ENCODE measurements at regions not wholly inside any gene's neighbourhood (a gene's known extent, or its start where the extent isn't known, plus 50 kb on each side); places are given as distances from the start of the nearest gene placed in this dataset.

GRCh38 chr4:133095591-133095990 lies 53.5 kb upstream of the PCDH10 start:
- no peak for DNase-seq

DNA sequence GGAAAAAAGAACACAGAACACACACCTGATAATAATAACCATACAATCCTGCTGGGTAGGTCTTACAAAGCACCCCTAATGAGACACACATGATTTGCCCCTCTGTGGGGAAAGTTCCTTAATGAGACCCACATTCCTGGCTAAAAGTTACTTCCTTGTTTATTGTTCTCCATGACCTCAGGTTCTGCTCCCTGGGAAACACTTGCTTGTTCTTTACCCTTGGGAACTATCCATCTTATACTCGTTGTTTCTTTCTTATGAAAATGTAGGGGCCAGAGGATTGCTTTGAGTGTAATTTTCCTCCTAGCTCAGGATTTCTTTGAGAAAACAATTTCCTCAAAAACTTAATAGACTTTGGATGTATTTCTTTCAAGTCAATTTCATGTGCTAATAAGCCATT lies 52.1 kb upstream of the PCDH10 start:
- DNase-seq = no peak
